ENCODE measurements at regions not wholly inside any gene's neighbourhood (a gene's known extent, or its start where the extent isn't known, plus 50 kb on each side); places are given as distances from the start of the nearest gene placed in this dataset.

- H3K9me3 ChIP-seq (ENCODE audit: control insufficient read depth in 1 of 2, low read length in 2 of 2) = no peaks in the 10 kb centered on the region
- intact Hi-C loops (cut with micrococcal nuclease) = no loop called here
- H3K36me3 ChIP-seq (ENCODE audit: insufficient read depth, low read length) = no peaks in the 10 kb centered on the region
- no peaks in the 10 kb centered on the region for H3K27me3 Mint-ChIP-seq
- ChIA-PET CTCF (ENCODE audit: partially characterized antibody) (no interaction called here), POLR2A (ENCODE audit: partially characterized antibody) (no interaction called here)
- no peak for DNase-seq
- no peaks in the 10 kb centered on the region for H3K36me3 Mint-ChIP-seq
- H3K27ac Mint-ChIP-seq = no peak overlapping the region
- no peak overlapping the region for H3K27ac ChIP-seq (ENCODE audit: low read depth, low read length)
- no peaks in the 10 kb centered on the region for H3K4me1 Mint-ChIP-seq
- H3K27me3 ChIP-seq (ENCODE audit: insufficient read depth, low read length) = no peaks in the 10 kb centered on the region
- H3K4me1 ChIP-seq (ENCODE audit: insufficient read depth, low read length) = no peaks in the 10 kb centered on the region
- no peak overlapping the region for H3K4me3 Mint-ChIP-seq
- H3K9me3 Mint-ChIP-seq = peaks cover 0 to 9% (median 4%) of the 10 kb centered on the region in 8 donors
- H3K4me3 ChIP-seq (ENCODE audit: low read length in 2 of 2) = no peak overlapping the region
Measured at GRCh38 chr10:85284778-85285770, 956.7 kb downstream of the CCSER2 start.

DNA sequence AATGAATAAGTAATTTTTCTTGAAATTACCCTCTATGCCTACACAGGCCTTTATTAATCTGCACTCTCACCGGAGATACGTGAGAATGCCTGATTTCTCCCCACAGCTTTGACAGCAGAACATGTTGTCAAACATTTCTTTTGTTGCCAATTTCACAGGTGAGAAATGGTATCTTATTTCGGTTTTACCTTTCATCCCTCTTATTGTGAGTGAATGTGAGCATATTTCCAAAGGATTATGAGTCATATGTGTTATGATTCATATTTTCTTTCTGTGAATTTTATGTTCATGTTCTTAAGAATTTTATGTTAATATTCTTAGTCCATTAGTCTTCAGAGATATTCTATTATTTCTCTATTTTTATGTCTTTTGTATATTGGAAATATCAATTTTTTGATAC is 965.1 kb downstream of the CCSER2 start:
- H3K27ac ChIP-seq (ENCODE audit: low read depth, low read length) = no peak overlapping the region
- no peaks in the 10 kb centered on the region for H3K27me3 ChIP-seq (ENCODE audit: insufficient read depth, low read length)
- H3K4me1 ChIP-seq (ENCODE audit: insufficient read depth, low read length) = no peaks in the 10 kb centered on the region
- POLR2A ChIA-PET (ENCODE audit: partially characterized antibody) = no interaction called here
- H3K27ac Mint-ChIP-seq = no peak overlapping the region
- peaks cover 0 to 4% (median 0%) of the 10 kb centered on the region in 8 donors for H3K9me3 Mint-ChIP-seq
- H3K4me3 Mint-ChIP-seq = no peak overlapping the region
- intact Hi-C loops (cut with micrococcal nuclease) = no loop called here
- DNase-seq = no peak
- no peaks in the 10 kb centered on the region for H3K36me3 Mint-ChIP-seq
- no peaks in the 10 kb centered on the region for H3K36me3 ChIP-seq (ENCODE audit: insufficient read depth, low read length)
- H3K27me3 Mint-ChIP-seq = no peaks in the 10 kb centered on the region
- H3K4me3 ChIP-seq (ENCODE audit: low read length in 2 of 2) = no peak overlapping the region
- H3K4me1 Mint-ChIP-seq = no peaks in the 10 kb centered on the region
- CTCF ChIA-PET (ENCODE audit: partially characterized antibody) = no interaction called here
- no peaks in the 10 kb centered on the region for H3K9me3 ChIP-seq (ENCODE audit: control insufficient read depth in 1 of 2, low read length in 2 of 2)

GRCh38 chr10:85311613-85312337 is 983.4 kb downstream of the CCSER2 start:
- H3K4me1 Mint-ChIP-seq = no peaks in the 10 kb centered on the region
- H3K9me3 Mint-ChIP-seq = peaks cover 0 to 5% (median 0%) of the 10 kb centered on the region in 8 donors
- Histone ChIP-seq H3K4me3 (ENCODE audit: low read length in 2 of 2) (no peak overlapping the region), H3K27ac (ENCODE audit: low read depth, low read length) (no peak overlapping the region), H3K36me3 (ENCODE audit: insufficient read depth, low read length) (no peaks in the 10 kb centered on the region), H3K9me3 (ENCODE audit: control insufficient read depth in 1 of 2, low read length in 2 of 2) (no peaks in the 10 kb centered on the region), H3K4me1 (ENCODE audit: insufficient read depth, low read length) (no peaks in the 10 kb centered on the region), H3K27me3 (ENCODE audit: insufficient read depth, low read length) (no peaks in the 10 kb centered on the region)
- no peak overlapping the region for H3K27ac Mint-ChIP-seq
- intact Hi-C loops (cut with micrococcal nuclease) = no loop called here
- H3K4me3 Mint-ChIP-seq = no peak overlapping the region
- no peaks in the 10 kb centered on the region for H3K36me3 Mint-ChIP-seq
- DNase-seq = no peak
- CTCF ChIA-PET (ENCODE audit: partially characterized antibody) = no interaction called here
- POLR2A ChIA-PET (ENCODE audit: partially characterized antibody) = no interaction called here
- no peaks in the 10 kb centered on the region for H3K27me3 Mint-ChIP-seq

- POLR2A ChIA-PET (ENCODE audit: partially characterized antibody) = no interaction called here
- H3K36me3 Mint-ChIP-seq = no peaks in the 10 kb centered on the region
- CTCF ChIA-PET (ENCODE audit: partially characterized antibody) = no interaction called here
- no peak overlapping the region for H3K27ac Mint-ChIP-seq
- H3K27ac ChIP-seq (ENCODE audit: low read depth, low read length) = no peak overlapping the region
- no peaks in the 10 kb centered on the region for H3K9me3 ChIP-seq (ENCODE audit: control insufficient read depth in 1 of 2, low read length in 2 of 2)
- no peaks in the 10 kb centered on the region for H3K36me3 ChIP-seq (ENCODE audit: insufficient read depth, low read length)
- H3K4me3 ChIP-seq (ENCODE audit: low read length in 2 of 2) = no peak overlapping the region
- no peaks in the 10 kb centered on the region for H3K4me1 Mint-ChIP-seq
- no peaks in the 10 kb centered on the region for H3K27me3 Mint-ChIP-seq
- peaks cover 0 to 4% (median 0%) of the 10 kb centered on the region in 8 donors for H3K9me3 Mint-ChIP-seq
- H3K4me1 ChIP-seq (ENCODE audit: insufficient read depth, low read length) = no peaks in the 10 kb centered on the region
- H3K27me3 ChIP-seq (ENCODE audit: insufficient read depth, low read length) = no peaks in the 10 kb centered on the region
- intact Hi-C loops (cut with micrococcal nuclease) = no loop called here
- H3K4me3 Mint-ChIP-seq = no peak overlapping the region
- no peak for DNase-seq
Measured at GRCh38 chr10:85315657-85316056, 987.3 kb downstream of the CCSER2 start.

GRCh38 chr10:85316276-85316675 is 987.9 kb downstream of the CCSER2 start:
- intact Hi-C loops (cut with micrococcal nuclease) = no loop called here
- H3K27me3 ChIP-seq (ENCODE audit: insufficient read depth, low read length) = no peaks in the 10 kb centered on the region
- H3K36me3 ChIP-seq (ENCODE audit: insufficient read depth, low read length) = no peaks in the 10 kb centered on the region
- Mint-ChIP-seq H3K9me3 (peaks cover 0 to 4% (median 0%) of the 10 kb centered on the region in 8 donors), H3K36me3 (no peaks in the 10 kb centered on the region), H3K27ac (no peak overlapping the region), H3K27me3 (no peaks in the 10 kb centered on the region), H3K4me3 (no peak overlapping the region), H3K4me1 (no peaks in the 10 kb centered on the region)
- H3K4me1 ChIP-seq (ENCODE audit: insufficient read depth, low read length) = no peaks in the 10 kb centered on the region
- ChIA-PET CTCF (ENCODE audit: partially characterized antibody) (no interaction called here), POLR2A (ENCODE audit: partially characterized antibody) (no interaction called here)
- no peaks in the 10 kb centered on the region for H3K9me3 ChIP-seq (ENCODE audit: control insufficient read depth in 1 of 2, low read length in 2 of 2)
- no peak for DNase-seq
- no peak overlapping the region for H3K27ac ChIP-seq (ENCODE audit: low read depth, low read length)
- H3K4me3 ChIP-seq (ENCODE audit: low read length in 2 of 2) = no peak overlapping the region

DNA sequence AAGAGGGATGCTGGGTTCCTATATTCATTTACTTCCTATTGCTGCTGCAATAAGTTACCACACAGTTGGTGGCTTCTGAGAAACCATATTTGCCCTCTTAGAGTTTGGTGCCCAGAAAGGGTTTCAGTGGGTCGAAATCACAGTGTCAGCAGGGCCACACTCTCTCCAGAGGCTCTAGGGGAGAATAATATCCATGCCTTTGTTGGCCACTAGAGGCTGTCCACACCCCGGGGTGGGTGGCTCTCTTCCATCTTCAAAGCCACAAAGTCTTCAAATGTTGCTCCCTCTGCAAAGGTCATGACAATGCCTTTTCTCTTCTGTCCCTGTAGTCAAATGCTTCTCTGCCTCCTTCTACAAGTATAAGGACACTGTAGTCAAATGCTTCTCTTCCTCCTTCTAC is 989.4 kb downstream of the CCSER2 start:
- no peaks in the 10 kb centered on the region for H3K27me3 Mint-ChIP-seq
- no peak overlapping the region for H3K4me3 ChIP-seq (ENCODE audit: low read length in 2 of 2)
- H3K36me3 Mint-ChIP-seq = no peaks in the 10 kb centered on the region
- no peak overlapping the region for H3K4me3 Mint-ChIP-seq
- H3K4me1 ChIP-seq (ENCODE audit: insufficient read depth, low read length) = no peaks in the 10 kb centered on the region
- intact Hi-C loops (cut with micrococcal nuclease) = no loop called here
- H3K27me3 ChIP-seq (ENCODE audit: insufficient read depth, low read length) = no peaks in the 10 kb centered on the region
- no peak overlapping the region for H3K27ac Mint-ChIP-seq
- ChIA-PET CTCF (ENCODE audit: partially characterized antibody) (no interaction called here), POLR2A (ENCODE audit: partially characterized antibody) (no interaction called here)
- H3K36me3 ChIP-seq (ENCODE audit: insufficient read depth, low read length) = no peaks in the 10 kb centered on the region
- H3K9me3 Mint-ChIP-seq = peaks cover 0 to 4% (median 0%) of the 10 kb centered on the region in 8 donors
- no peaks in the 10 kb centered on the region for H3K4me1 Mint-ChIP-seq
- no peak overlapping the region for H3K27ac ChIP-seq (ENCODE audit: low read depth, low read length)
- H3K9me3 ChIP-seq (ENCODE audit: control insufficient read depth in 1 of 2, low read length in 2 of 2) = no peaks in the 10 kb centered on the region
- DNase-seq = no peak

GRCh38 chr10:85318809-85319807 is 990.7 kb downstream of the CCSER2 start:
- Histone ChIP-seq H3K4me1 (ENCODE audit: insufficient read depth, low read length) (no peaks in the 10 kb centered on the region), H3K27ac (ENCODE audit: low read depth, low read length) (no peak overlapping the region), H3K36me3 (ENCODE audit: insufficient read depth, low read length) (no peaks in the 10 kb centered on the region), H3K27me3 (ENCODE audit: insufficient read depth, low read length) (no peaks in the 10 kb centered on the region), H3K4me3 (ENCODE audit: low read length in 2 of 2) (no peak overlapping the region), H3K9me3 (ENCODE audit: control insufficient read depth in 1 of 2, low read length in 2 of 2) (no peaks in the 10 kb centered on the region)
- ChIA-PET CTCF (ENCODE audit: partially characterized antibody) (no interaction called here), POLR2A (ENCODE audit: partially characterized antibody) (no interaction called here)
- no peak overlapping the region for H3K27ac Mint-ChIP-seq
- no peaks in the 10 kb centered on the region for H3K4me1 Mint-ChIP-seq
- DNase-seq = no peak
- H3K27me3 Mint-ChIP-seq = no peaks in the 10 kb centered on the region
- no peaks in the 10 kb centered on the region for H3K36me3 Mint-ChIP-seq
- peaks cover 0 to 4% (median 0%) of the 10 kb centered on the region in 8 donors for H3K9me3 Mint-ChIP-seq
- H3K4me3 Mint-ChIP-seq = no peak overlapping the region
- intact Hi-C loops (cut with micrococcal nuclease) = no loop called here

Measured in CD4-positive, alpha-beta memory T cell (primary cell).